MM.1S (cell line): ENCODE measurements at regions not wholly inside any gene's neighbourhood (a gene's known extent, or its start where the extent isn't known, plus 50 kb on each side); places are given as distances from the start of the nearest gene placed in this dataset.

Source experiments
- DNase-seq: peaks from one replicate; pipeline ENCODE4 v3.0.0-alpha.2; 2015
- H2AFZ ChIP-seq: fragments of 300-600 bp; sonication (generic); 2 replicates; pipeline ENCODE4 v1.6.0; 2016; ENCODE audit warnings: antibody characterized with exemption, low read length
- H3F3A ChIP-seq: fragments of 300-600 bp; sonication (generic); 2 replicates; pipeline ENCODE4 v1.6.1; 2016; ENCODE audit warnings: mild to moderate bottlenecking, antibody characterized with exemption, low read length, moderate library complexity, mixed read lengths; ENCODE audit not compliant: insufficient read depth
- H3K27ac ChIP-seq: fragments of 300-600 bp; sonication (generic); 2 replicates; pipeline ENCODE4 v1.5.1; 2016; ENCODE audit warnings: mild to moderate bottlenecking, low read length
- H3K27me3 ChIP-seq: fragments of 300-600 bp; sonication (generic); replicated peaks from 2 replicates; pipeline ENCODE4 v1.6.0; 2016; ENCODE audit warnings: low read length; ENCODE audit not compliant: insufficient read depth
- H3K36me3 ChIP-seq: fragments of 300-600 bp; sonication (generic); replicated peaks from 2 replicates; pipeline ENCODE4 v1.6.1; 2016; ENCODE audit warnings: mild to moderate bottlenecking, low read length, mixed read lengths; ENCODE audit not compliant: insufficient read depth
- H3K4me1 ChIP-seq: fragments of 300-600 bp; sonication (generic); 2 replicates; pipeline ENCODE4 v1.6.1; 2016; ENCODE audit warnings: low read length, mixed read lengths
- H3K4me2 ChIP-seq: fragments of 300-600 bp; sonication (generic); 2 replicates; pipeline ENCODE4 v1.6.0; 2016; ENCODE audit warnings: low read depth, low read length
- H3K4me3 ChIP-seq: fragments of 300-600 bp; sonication (generic); 2 replicates; pipeline ENCODE4 v1.5.1; 2016; ENCODE audit warnings: low read length, mixed read lengths
- H3K79me2 ChIP-seq: fragments of 300-600 bp; sonication (generic); 2 replicates; pipeline ENCODE4 v1.6.1; 2016; ENCODE audit warnings: mixed run types, low read length, mixed read lengths
- H3K9ac ChIP-seq: fragments of 300-600 bp; sonication (generic); 2 replicates; pipeline ENCODE4 v1.6.1; 2016; ENCODE audit warnings: low read length, mixed read lengths
- H3K9me2 ChIP-seq: fragments of 300-600 bp; sonication (generic); replicated peaks from 2 replicates; pipeline ENCODE4 v1.6.1; 2016; ENCODE audit warnings: mild to moderate bottlenecking, low read length, mixed read lengths; ENCODE audit not compliant: insufficient read depth
- H3K9me3 ChIP-seq: fragments of 300-600 bp; sonication (generic); replicated peaks from 2 replicates; pipeline ENCODE4 v1.6.1; 2016; ENCODE audit warnings: mild to moderate bottlenecking, low read length, mixed read lengths; ENCODE audit not compliant: insufficient read depth
- H4K20me1 ChIP-seq: fragments of 300-600 bp; sonication (generic); 2 replicates; pipeline ENCODE4 v1.6.1; 2016; ENCODE audit warnings: mild to moderate bottlenecking, low read length, moderate library complexity, mixed read lengths; ENCODE audit not compliant: insufficient read depth
- EZH2 ChIP-seq: fragments of 300-600 bp; sonication (generic); optimal IDR thresholded peaks from 2 replicates; pipeline ENCODE3; 2017; ENCODE audit warnings: low read depth, mild to moderate bottlenecking, antibody characterized with exemption, low read length, mixed read lengths
- EZH2phosphoT487 ChIP-seq: fragments of 300-600 bp; sonication (generic); IDR thresholded peaks from 2 replicates; pipeline ENCODE4 v1.6.1; 2018; ENCODE audit warnings: antibody characterized with exemption, low read length
- TF ChIP-seq, protein P1 (sequence below): fragments of 300-600 bp; sonication (generic); IDR thresholded peaks from 2 replicates; pipeline ENCODE4 v1.5.1; 2016; ENCODE audit warnings: antibody characterized with exemption, low read length, mixed read lengths

DNA sequence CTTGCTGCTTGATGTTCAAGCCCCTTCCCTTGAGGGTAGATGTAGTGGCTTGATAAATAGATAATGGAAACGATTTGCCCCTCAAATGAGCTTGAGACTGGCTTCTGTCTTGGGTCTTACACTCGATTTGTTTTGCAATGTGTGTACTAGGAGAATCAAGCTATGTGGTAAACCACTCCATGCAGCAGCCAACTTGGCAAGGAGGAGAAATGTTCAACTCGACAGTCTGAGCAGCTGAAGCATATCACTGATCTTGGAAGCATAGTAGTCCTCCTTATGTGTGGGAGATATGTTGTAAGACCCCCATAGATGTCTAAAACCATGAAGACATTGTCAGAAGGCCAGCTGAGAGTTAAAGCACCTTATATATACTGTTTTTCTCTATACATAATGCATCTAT is 125.3 kb downstream of the CCNG2 start:
- Histone ChIP-seq H3K79me2 (no peaks in the 10 kb centered on the region), H3K27me3 (no peaks in the 10 kb centered on the region), H4K20me1 (no peaks in the 10 kb centered on the region), H3K4me3 (no peak overlapping the region), H3F3A (no peaks in the 10 kb centered on the region), H3K4me1 (no peaks in the 10 kb centered on the region), H3K27ac (no peak overlapping the region), H3K9ac (no peak overlapping the region), H3K4me2 (no peak overlapping the region), H3K9me3 (no peaks in the 10 kb centered on the region), H3K9me2 (no peaks in the 10 kb centered on the region), H3K36me3 (no peaks in the 10 kb centered on the region), H2AFZ (no peak overlapping the region)
- no peak for DNase-seq
- TF ChIP-seq EZH2phosphoT487 (no peak), EZH2 (no peak)
- TF ChIP-seq, protein P1, sequence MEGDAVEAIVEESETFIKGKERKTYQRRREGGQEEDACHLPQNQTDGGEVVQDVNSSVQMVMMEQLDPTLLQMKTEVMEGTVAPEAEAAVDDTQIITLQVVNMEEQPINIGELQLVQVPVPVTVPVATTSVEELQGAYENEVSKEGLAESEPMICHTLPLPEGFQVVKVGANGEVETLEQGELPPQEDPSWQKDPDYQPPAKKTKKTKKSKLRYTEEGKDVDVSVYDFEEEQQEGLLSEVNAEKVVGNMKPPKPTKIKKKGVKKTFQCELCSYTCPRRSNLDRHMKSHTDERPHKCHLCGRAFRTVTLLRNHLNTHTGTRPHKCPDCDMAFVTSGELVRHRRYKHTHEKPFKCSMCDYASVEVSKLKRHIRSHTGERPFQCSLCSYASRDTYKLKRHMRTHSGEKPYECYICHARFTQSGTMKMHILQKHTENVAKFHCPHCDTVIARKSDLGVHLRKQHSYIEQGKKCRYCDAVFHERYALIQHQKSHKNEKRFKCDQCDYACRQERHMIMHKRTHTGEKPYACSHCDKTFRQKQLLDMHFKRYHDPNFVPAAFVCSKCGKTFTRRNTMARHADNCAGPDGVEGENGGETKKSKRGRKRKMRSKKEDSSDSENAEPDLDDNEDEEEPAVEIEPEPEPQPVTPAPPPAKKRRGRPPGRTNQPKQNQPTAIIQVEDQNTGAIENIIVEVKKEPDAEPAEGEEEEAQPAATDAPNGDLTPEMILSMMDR: no peak

DNA sequence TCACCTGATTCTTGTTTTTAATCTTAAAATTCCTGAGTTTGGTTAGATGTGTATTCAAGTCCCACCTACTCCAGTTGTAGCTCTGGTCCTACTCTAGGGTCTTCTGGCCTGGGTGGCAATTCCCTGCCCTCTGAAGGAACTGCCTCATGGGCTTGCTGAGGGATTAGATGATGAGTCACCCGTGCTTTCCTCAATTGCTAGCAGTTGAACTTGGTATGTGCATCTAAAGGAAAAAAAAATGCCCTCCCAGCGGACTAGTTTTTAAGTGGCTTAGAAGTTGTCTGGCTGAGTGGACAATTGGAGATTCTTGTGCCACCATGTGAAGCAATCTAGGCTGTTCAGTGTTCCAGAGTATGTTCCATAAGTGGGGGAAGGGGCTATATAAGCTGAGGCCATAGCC is 127.0 kb downstream of the CCNG2 start:
- no peak for DNase-seq
- no peak overlapping the region for H3K9ac ChIP-seq
- H3F3A ChIP-seq: no peaks in the 10 kb centered on the region
- H3K9me3 ChIP-seq: no peaks in the 10 kb centered on the region
- H3K9me2 ChIP-seq: no peaks in the 10 kb centered on the region
- H3K27ac ChIP-seq: no peak overlapping the region
- no peak overlapping the region for H3K4me3 ChIP-seq
- no peaks in the 10 kb centered on the region for H3K27me3 ChIP-seq
- H4K20me1 ChIP-seq: no peaks in the 10 kb centered on the region
- H2AFZ ChIP-seq: no peak overlapping the region
- H3K4me1 ChIP-seq: no peaks in the 10 kb centered on the region
- TF ChIP-seq EZH2 (no peak), EZH2phosphoT487 (no peak)
- TF ChIP-seq, protein P1: no peak
- no peaks in the 10 kb centered on the region for H3K79me2 ChIP-seq
- H3K36me3 ChIP-seq: no peaks in the 10 kb centered on the region
- H3K4me2 ChIP-seq: no peak overlapping the region

DNA sequence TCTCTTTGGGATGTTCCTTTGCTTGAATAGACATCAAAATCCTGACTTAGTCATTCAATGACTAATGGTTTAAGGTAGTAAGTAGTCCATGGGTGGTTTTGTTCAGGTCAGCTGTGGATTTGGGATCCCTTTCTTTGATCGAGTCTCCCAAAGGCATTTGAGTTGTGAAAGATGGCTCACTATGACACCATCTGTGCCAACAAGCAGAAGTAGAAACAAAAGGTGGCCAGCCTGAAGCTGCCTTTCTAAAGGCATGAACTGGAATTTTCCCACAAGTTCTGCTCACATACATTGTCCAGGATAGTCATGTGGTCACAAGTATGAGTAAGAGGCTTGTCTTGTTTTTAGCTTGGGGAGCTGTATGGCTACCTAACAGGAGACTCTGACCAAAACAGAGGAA is 129.9 kb downstream of the CCNG2 start:
- H3K27me3 ChIP-seq: no peaks in the 10 kb centered on the region
- H4K20me1 ChIP-seq: no peaks in the 10 kb centered on the region
- H3F3A ChIP-seq: no peaks in the 10 kb centered on the region
- TF ChIP-seq EZH2 (no peak), EZH2phosphoT487 (no peak)
- TF ChIP-seq, protein P1: no peak
- H3K4me2 ChIP-seq: no peak overlapping the region
- no peak overlapping the region for H3K9ac ChIP-seq
- H3K36me3 ChIP-seq: no peaks in the 10 kb centered on the region
- H3K4me1 ChIP-seq: no peaks in the 10 kb centered on the region
- DNase-seq: no peak
- H2AFZ ChIP-seq: no peak overlapping the region
- no peak overlapping the region for H3K27ac ChIP-seq
- no peaks in the 10 kb centered on the region for H3K79me2 ChIP-seq
- no peak overlapping the region for H3K4me3 ChIP-seq
- H3K9me3 ChIP-seq: no peaks in the 10 kb centered on the region
- H3K9me2 ChIP-seq: no peaks in the 10 kb centered on the region
